Neural cell (in vitro differentiated cells): ENCODE measurements at regions not wholly inside any gene's neighbourhood (a gene's known extent, or its start where the extent isn't known, plus 50 kb on each side); places are given as distances from the start of the nearest gene placed in this dataset.

ENCODE experiments used
- H2AFZ ChIP-seq: fragments of 200-600, 300-800 bp; sonication (generic), shearing (Covaris generic); 2 replicates; pipeline ENCODE4 v1.6.0; 2014; ENCODE audit warnings: low read depth, mild to moderate bottlenecking, antibody characterized with exemption, low read length, moderate library complexity
- H3F3A ChIP-seq: fragments of 200-600 bp; shearing (Covaris generic); 2 replicates; pipeline ENCODE4 v1.6.1; 2016; ENCODE audit warnings: mild to moderate bottlenecking, moderate library complexity, mixed read lengths, antibody characterized with exemption, low read length; ENCODE audit not compliant: insufficient read depth, poor library complexity, severe bottlenecking
- H3K27ac ChIP-seq: fragments of 200-600, 300-800 bp; sonication (generic), shearing (Covaris generic); 2 replicates; pipeline ENCODE4 v1.5.1; 2014; ENCODE audit warnings: mild to moderate bottlenecking, low read length, moderate library complexity
- H3K27me3 ChIP-seq: fragments of 300-800, 200-600 bp; sonication (generic), shearing (Covaris generic); 2 replicates; pipeline ENCODE4 v1.6.0; 2014; ENCODE audit warnings: mild to moderate bottlenecking, low read depth, low read length, moderate library complexity; ENCODE audit not compliant: insufficient read depth
- H3K36me3 ChIP-seq: fragments of 300-800, 200-600 bp; sonication (generic), shearing (Covaris generic); 2 replicates; pipeline ENCODE4 v1.5.1; 2014; ENCODE audit warnings: mild to moderate bottlenecking, antibody characterized with exemption, low read length, moderate library complexity; ENCODE audit not compliant: insufficient read depth
- H3K4me2 ChIP-seq: fragments of 300-800, 200-600 bp; sonication (generic), shearing (Covaris generic); 2 replicates; pipeline ENCODE4 v1.6.0; 2014; ENCODE audit warnings: mild to moderate bottlenecking, low read length
- H3K4me3 ChIP-seq: fragments of 300-800, 200-600 bp; sonication (generic), shearing (Covaris generic); 2 replicates; pipeline ENCODE4 v1.5.1; 2014; ENCODE audit warnings: mild to moderate bottlenecking, low read length, moderate library complexity
- H3K79me2 ChIP-seq: fragments of 200-600 bp; shearing (Covaris generic); replicated peaks from 2 replicates; pipeline ENCODE4 v1.6.0; 2014; ENCODE audit warnings: mild to moderate bottlenecking, low read length, moderate library complexity; ENCODE audit not compliant: insufficient read depth
- H3K9ac ChIP-seq: fragments of 300-800, 200-600 bp; sonication (generic), shearing (Covaris generic); 2 replicates; pipeline ENCODE4 v1.6.1; 2016; ENCODE audit warnings: mild to moderate bottlenecking, low read length, mixed read lengths
- H3K9me2 ChIP-seq: fragments of 200-600 bp; shearing (Covaris generic); 2 replicates; pipeline ENCODE4 v1.6.1; 2016; ENCODE audit warnings: mild to moderate bottlenecking, low read length, mixed read lengths; ENCODE audit not compliant: insufficient read depth
- H3K9me3 ChIP-seq: fragments of 200-600, 300-800 bp; sonication (generic), shearing (Covaris generic); 2 replicates; pipeline ENCODE4 v1.6.1; 2016; ENCODE audit warnings: mild to moderate bottlenecking, mixed run types, low read length, moderate library complexity, mixed read lengths
- H4K20me1 ChIP-seq: fragments of 200-600 bp; shearing (Covaris generic); 2 replicates; pipeline ENCODE4 v1.6.1; 2016; ENCODE audit warnings: mild to moderate bottlenecking, mixed run types; ENCODE audit not compliant: insufficient read depth
- CTCF ChIP-seq: fragments of 450-650 bp; IDR thresholded peaks from 2 replicates; pipeline ENCODE4 v1.5.1; 2014; ENCODE audit warnings: antibody characterized with exemption, mild to moderate bottlenecking, moderate library complexity; ENCODE audit not compliant: poor library complexity, severe bottlenecking
- EP300 ChIP-seq: fragments of 450-650 bp; conservative IDR thresholded peaks from 2 replicates; pipeline ENCODE4 v1.6.1; 2014; ENCODE audit warnings: antibody characterized with exemption, mild to moderate bottlenecking, moderate library complexity; ENCODE audit not compliant: poor library complexity, severe bottlenecking
- EZH2 ChIP-seq: fragments of 200-600, 300-800 bp; shearing (Covaris generic), sonication (generic); IDR thresholded peaks from 2 replicates; pipeline ENCODE4 v1.6.1; 2014; ENCODE audit warnings: antibody characterized with exemption, low read length, borderline replicate concordance, mild to moderate bottlenecking; ENCODE audit not compliant: insufficient read depth, poor library complexity, severe bottlenecking
- MXI1 ChIP-seq: fragments of 450-650 bp; conservative IDR thresholded peaks from 2 replicates; pipeline ENCODE4 v1.6.1; 2014; ENCODE audit warnings: antibody characterized with exemption, mild to moderate bottlenecking; ENCODE audit not compliant: poor library complexity, severe bottlenecking
- POLR2AphosphoS5 ChIP-seq: IDR thresholded peaks from 2 replicates; pipeline ENCODE4 v1.6.1; 2012
- RAD21 ChIP-seq: fragments of 450-650 bp; conservative IDR thresholded peaks from 2 replicates; pipeline ENCODE4 v1.6.1; 2014; ENCODE audit warnings: antibody characterized with exemption, mild to moderate bottlenecking, moderate library complexity
- REST ChIP-seq: IDR thresholded peaks from 2 replicates; pipeline ENCODE4 v1.6.1; 2012; ENCODE audit warnings: borderline replicate concordance
- SMC3 ChIP-seq: fragments of 450-650 bp; conservative IDR thresholded peaks from 2 replicates; pipeline ENCODE4 v1.6.1; 2014; ENCODE audit warnings: antibody characterized with exemption, mild to moderate bottlenecking, moderate library complexity; ENCODE audit not compliant: poor library complexity
- TAF1 ChIP-seq: IDR thresholded peaks from 2 replicates; pipeline ENCODE4 v1.6.1; 2012; ENCODE audit warnings: low read depth

- H2AFZ ChIP-seq, result no peak overlapping the region
- H3K79me2 ChIP-seq, result no peaks in the 10 kb centered on the region
- no peak overlapping the region for H3K27ac ChIP-seq
- H3K27me3 ChIP-seq, result peaks cover 40% of the 10 kb centered on the region
- no peak for TF ChIP-seq TAF1
- no peak for TF ChIP-seq MXI1
- no peak for TF ChIP-seq RAD21
- TF ChIP-seq POLR2AphosphoS5, result no peak
- TF ChIP-seq EP300, result no peak
- no peak for TF ChIP-seq SMC3
- no peak for TF ChIP-seq REST
- no peak for TF ChIP-seq CTCF
- TF ChIP-seq EZH2, result no peak
- H4K20me1 ChIP-seq, result no peaks in the 10 kb centered on the region
- no peak overlapping the region for H3K4me2 ChIP-seq
- no peak overlapping the region for H3K9ac ChIP-seq
- no peaks in the 10 kb centered on the region for H3F3A ChIP-seq
- H3K36me3 ChIP-seq, result no peaks in the 10 kb centered on the region
- no peaks in the 10 kb centered on the region for H3K9me3 ChIP-seq
- H3K9me2 ChIP-seq, result no peaks in the 10 kb centered on the region
- H3K4me3 ChIP-seq, result no peak overlapping the region
Observed at GRCh38 chr6:27619436-27619835, 146.5 kb upstream of the ZNF184 start.

- no peaks in the 10 kb centered on the region for H3K9me3 ChIP-seq
- no peak overlapping the region for H3K9ac ChIP-seq
- H4K20me1 ChIP-seq, result no peaks in the 10 kb centered on the region
- H3K27me3 ChIP-seq, result peaks cover 40% of the 10 kb centered on the region
- peak overlapping the region; percentile 63 for H3K4me3 ChIP-seq
- TF ChIP-seq REST (no peak), EP300 (no peak), TAF1 (no peak), CTCF (no peak), RAD21 (no peak), POLR2AphosphoS5 (no peak), EZH2 (no peak), SMC3 (no peak), MXI1 (no peak)
- no peak overlapping the region for H2AFZ ChIP-seq
- H3K36me3 ChIP-seq, result no peaks in the 10 kb centered on the region
- H3K79me2 ChIP-seq, result no peaks in the 10 kb centered on the region
- H3K27ac ChIP-seq, result no peak overlapping the region
- H3F3A ChIP-seq, result no peaks in the 10 kb centered on the region
- peak overlapping the region; percentile 41 for H3K4me2 ChIP-seq
- H3K9me2 ChIP-seq, result no peaks in the 10 kb centered on the region
Observed at GRCh38 chr6:27617700-27618689, 145.1 kb upstream of the ZNF184 start.
